ENCODE measurements at regions not wholly inside any gene's neighbourhood (a gene's known extent, or its start where the extent isn't known, plus 50 kb on each side); places are given as distances from the start of the nearest gene placed in this dataset.

GRCh38 chr9:89945133-89945532 is 340.3 kb downstream of the GADD45G start:
- TF ChIP-seq CTCF (optimal IDR thresholded peaks at IDR 0.05 in 1 of 3, IDR thresholded peaks at IDR 0.05 in 1 of 3, conservative IDR thresholded peaks at IDR 0.05 in 1 of 3; ENCODE audit: extremely low read depth in 1 of 3, insufficient read depth in 2 of 3, low read length in 3 of 3) (peak in 1 of 3 experiments; percentile 19), EZH2 (IDR thresholded peaks at IDR 0.05; ENCODE audit: low read length) (no peak)

Data from keratinocyte (primary cell).